ENCODE measurements at regions not wholly inside any gene's neighbourhood (a gene's known extent, or its start where the extent isn't known, plus 50 kb on each side); places are given as distances from the start of the nearest gene placed in this dataset.
"Not testable (repeated sequence)": the region's sequence is repeated elsewhere in the genome, so short reads cannot be mapped to it uniquely, and the experiment has no call there.

DNA sequence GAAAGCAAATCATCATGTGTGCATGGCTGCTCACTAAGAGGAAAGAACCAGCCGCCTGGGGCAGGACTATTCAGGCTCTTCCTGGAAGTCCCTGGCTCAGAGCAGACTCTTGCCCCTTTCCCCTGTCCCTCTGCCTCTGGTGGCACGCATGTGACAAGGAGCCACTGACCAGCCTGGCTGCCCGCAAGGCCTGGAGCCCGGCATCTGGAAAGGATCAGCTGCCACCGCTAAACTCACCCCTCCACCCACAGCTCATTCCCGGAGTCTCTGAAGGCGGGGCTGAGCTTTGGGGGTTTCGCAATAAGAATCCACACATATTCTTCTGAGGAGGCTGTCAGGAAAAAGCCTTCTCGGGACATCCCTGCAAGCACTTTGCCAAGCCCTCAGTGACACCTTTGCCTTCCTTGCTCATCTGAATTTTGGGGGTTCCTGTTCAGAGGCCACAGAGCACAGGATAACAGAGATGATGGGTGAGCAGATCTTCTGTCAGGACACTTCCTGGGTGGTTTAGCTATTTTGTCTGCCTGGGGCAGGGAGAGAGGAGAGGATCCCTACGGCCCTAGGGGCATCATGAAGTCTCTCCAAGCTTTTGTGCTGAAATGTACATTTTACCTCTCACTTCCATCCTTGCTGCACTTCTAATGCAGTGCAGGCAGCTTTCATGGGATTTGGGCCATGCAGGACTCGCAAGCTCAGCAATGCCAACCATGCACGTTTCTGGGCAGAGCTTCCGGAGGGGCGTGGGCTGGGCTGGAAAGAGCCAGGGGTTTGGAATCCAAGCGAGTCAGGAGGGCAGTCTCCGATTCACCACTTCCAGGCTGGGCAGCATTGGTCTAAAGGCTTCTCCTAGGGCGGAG is 124.8 kb upstream of the MAP1LC3B2 start:
- DNase-seq, result no peak

DNA sequence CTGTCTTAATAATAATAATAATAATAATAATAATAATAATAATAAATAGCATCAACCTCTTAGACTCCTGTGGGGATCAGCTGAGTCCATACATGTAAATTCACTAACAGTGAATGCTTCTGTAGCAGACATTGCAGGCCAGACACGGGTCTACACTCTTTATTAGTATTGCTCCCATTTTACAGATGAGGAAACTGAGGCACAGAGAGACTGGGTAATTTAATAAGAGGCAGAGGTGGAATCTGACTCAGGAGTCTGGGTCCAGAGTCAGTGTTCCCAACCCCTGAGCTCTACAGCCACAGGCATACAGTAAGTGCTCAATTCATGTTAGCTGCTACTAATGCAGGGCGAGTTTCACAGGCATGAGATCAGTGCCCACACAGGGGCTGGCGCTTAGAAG is 123.2 kb upstream of the MAP1LC3B2 start:
- DNase-seq, result no peak

GRCh38 chr12:116436561-116437249 is 122.5 kb upstream of the MAP1LC3B2 start:
- no peak for DNase-seq

- DNase-seq, result no peak
These were observed 117.9 kb upstream of the MAP1LC3B2 start for GRCh38 chr12:116441292-116441691.

DNA sequence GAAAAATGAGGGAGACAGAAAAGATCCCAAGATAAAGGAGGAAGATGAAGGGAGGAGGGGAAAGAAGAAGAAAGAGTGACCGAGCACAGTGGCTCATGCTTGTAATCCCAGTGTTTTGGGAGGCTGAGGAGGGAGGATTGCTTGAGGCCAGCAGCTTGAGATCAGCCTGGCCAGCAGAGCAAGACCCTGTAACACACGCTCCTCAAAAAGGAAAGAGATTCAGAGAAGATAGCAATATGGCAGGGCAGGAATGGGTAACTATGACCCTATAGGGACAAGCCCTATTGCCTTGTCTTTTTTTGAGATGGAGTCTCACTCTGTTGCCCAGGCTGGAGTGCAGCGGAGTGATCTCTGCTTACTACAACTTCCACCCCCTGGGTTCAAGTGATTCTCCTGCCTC is 116.9 kb upstream of the MAP1LC3B2 start:
- no peak for DNase-seq

DNA sequence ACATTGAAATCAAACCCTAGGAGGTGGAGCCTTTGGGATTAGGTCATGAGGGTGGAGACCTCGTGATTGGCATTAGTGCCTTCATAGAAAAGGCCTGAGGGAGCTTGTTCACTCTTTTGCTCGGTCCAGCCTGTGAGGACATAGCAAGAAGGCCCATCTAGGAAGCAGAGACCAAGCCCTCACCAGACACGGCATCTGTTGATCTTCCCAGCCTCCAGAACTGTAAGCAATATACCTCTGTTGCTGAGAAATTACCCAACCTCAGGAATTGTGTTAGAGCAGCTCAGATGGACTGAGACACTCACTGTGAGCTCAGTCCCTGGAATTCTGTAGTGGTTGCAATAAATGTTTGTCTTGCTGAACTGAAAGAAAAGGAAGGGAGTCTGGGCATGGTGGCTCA is 116.2 kb upstream of the MAP1LC3B2 start:
- DNase-seq, result no peak

DNA sequence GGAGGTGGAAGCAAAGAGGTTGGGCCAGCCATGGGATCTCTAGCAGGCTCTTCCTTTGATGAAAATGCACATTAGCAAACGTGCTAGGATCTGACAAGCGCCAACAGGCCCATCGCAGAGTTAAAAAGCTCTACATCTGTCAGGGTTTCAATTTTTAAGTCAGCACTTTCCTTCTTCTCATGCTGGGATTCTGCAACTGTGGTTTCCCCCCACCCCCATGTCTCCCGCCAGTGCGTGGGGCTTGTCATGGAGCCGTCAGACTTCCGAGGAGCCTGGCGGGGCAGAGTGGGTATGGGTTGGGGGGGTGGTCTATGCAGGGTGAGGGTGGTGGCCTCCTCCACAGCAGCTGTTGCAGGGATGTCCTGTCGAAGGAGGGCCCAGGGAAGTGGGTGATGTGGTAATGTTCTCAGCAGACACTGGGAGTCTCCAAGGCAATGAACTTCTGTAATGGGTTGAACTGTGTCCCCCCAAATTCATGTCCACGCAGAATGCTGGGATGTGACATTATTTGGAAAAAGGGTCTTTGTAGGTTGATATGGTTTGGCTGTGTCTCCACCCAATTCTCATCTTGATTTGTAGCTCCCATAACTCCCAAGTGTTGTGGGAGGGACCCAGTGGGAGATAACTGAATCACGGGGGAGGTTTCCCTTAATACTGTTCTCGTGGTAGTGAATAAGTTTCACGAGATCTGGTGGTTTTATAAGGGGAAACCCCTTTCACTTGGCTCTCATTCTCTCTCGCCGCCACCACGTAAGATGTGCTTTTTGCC is 115.2 kb upstream of the MAP1LC3B2 start:
- DNase-seq, result peak in 1 of 2 donors; percentile 24

DNA sequence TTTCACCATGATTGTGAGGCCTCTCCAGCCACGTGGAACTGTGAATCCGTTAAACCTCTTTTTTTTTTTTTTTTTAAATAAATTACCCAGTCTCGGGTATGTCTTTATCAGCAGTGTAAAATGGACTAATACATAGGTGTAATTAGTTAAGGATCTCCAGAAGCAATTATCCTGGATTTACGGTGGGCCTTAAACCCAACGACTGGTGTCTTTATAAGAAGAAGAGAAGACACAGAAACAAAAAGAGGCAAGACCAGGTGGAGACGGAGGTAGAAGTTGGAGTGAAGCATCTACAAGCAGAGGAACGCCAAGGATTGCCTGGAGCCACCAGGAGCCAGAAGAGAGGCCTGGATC is 114.6 kb upstream of the MAP1LC3B2 start:
- DNase-seq, result no peak

DNA sequence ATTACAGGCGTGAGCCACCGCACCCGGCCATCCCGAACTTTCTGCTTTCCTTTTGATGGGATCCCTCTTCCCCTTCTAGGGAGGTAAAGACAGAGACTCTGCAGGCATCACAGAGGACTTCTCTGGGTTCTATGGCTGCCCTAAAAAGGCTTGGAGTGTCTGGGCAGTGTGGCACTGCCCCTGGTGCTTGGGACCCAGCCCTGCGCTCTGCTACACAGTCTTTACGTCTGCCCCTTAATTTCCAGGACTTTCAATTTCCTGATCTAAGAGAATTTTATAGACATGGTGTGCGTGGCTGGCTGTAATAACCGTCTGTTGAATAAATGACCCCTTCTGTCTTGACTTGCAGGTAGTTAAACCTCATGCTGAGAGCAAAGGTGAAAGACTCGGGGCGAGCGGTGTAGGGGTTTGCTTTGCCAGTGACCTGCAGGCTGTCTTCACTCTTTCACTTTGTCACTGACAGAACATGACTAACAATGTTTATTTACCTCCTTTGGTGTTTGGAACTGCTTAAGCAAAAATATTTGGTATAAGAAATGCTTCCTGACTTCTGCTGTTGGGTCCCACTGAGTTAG is 110.9 kb upstream of the MAP1LC3B2 start:
- DNase-seq, result no peak

DNA sequence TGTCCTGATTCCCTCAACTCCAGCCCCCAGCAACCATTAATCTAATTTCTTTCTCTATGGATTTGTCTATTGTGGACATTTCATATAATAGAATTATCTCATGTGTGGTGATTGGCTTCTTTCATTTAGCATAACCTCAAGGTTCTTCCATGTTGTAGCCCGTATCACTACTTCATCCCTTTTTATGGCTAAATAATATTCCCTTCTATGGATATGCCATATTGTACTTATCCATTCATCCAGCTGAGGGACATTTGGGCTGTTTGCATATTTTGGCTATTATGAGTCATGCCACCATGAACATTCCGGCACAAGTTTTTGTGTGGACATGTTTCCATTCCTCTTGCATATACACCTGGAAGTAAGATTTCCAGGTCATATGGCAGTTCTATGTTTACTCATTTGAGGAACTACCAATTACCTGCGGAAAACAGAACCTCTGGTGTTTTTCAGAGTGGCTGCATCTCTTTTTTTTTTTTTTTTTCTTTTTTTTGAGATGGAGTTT is 108.7 kb upstream of the MAP1LC3B2 start:
- DNase-seq, result no peak

- not testable (repeated sequence) for DNase-seq
These were observed 106.2 kb upstream of the MAP1LC3B2 start for GRCh38 chr12:116452975-116453374.

GRCh38 chr12:116453631-116454030 is 105.5 kb upstream of the MAP1LC3B2 start:
- DNase-seq, result no peak

- no peak for DNase-seq
These were observed 105.1 kb upstream of the MAP1LC3B2 start for GRCh38 chr12:116454076-116454475.

GRCh38 chr12:116454950-116455447 is 104.2 kb upstream of the MAP1LC3B2 start:
- DNase-seq, result no peak

- DNase-seq, result no peak
These were observed 103.4 kb upstream of the MAP1LC3B2 start for GRCh38 chr12:116455540-116456329.

DNA sequence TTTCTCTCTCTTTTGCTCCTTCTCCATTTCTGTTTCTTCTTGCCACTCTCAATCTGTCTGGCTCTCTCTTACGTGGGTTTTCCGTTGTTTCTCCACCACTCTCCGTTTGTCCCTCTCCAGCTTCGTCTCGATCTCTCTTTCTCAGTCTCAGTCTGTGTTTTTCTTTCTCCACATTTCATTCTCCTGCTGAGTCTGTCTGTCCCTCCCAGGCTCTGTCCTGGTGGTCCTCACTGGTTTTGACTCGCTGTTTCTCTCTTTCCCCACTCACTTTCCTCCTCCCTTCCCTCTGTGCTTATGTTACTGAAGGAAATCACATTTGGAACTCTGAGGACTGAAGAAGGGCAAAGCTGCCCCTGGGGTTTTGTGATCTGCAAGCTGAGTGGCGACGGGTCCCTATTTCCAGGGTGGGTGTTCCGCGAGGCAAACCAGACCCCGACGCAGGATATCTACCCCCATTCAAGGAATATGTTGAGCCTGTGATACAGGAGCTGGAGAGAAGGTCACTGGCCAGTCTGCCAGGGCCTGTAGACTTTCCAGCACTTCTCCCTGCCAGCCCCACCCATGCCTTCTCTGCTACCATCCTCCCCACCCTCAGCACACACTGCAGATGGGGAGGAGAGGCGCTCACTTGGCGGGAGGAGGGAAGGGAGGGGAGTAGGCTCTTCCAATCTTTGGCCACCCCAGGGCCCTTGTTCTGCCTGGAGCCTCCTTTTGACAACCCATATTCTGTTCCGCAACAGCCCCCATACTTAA is 102.7 kb upstream of the MAP1LC3B2 start:
- DNase-seq, result no peak

DNA sequence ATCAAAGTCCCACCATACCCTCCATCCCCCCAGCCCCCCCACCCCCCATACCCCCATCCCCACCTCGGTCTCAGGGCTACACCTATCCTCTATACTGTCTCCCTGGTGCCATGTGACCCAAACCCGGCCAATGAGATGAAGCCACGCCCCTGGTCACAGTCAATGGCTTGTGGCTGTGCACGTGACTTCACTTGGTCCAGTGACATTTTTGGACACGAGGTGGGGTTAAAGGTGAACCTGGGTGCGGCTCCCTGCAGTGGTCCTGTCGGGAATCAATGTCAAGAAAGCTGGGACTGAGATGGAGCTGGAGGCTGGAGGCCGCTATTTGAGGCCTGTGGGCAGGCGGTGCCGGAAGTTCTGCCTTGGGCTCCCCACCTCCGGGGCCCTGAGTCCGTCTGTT is 100.7 kb upstream of the MAP1LC3B2 start:
- no peak for DNase-seq

DNA sequence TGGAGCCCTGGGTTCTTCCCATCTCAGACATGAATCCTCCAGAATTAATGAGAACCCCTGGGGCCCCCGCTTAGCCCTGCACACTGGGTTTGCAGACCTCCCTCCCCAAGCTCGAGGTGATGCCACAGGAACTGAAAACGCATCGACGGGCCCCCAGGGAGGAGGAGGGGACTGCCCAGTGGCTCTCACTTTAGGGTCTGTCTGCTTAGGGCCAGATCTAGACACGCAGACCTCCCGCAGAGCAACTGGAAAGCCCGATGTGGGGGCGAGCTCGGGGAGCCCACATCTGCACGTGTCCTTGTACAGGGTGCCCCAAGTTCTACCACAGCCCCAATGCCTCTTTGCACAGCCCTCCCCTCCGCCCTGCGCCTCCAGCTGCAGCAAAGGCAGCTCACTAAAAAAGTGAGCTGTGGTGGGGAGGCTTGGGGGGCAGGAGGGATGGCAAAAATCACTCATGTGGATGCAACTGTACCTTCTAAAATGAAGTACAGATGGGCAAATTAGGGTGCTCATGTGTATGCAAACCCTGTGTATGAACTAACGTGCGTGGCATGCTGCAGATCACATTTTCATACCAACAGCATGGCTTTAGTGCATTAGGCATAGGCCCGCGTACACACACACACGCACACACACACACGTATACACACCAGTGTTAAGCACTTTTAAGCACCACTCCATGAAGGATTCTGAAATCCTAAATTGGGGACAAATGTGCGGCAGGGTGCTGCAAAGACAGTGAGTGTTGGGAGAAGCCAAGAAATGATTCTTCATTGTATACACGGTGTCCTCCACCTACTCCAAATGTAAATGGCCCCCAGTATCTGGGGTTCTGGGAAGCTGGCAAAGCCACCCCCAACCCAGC is 99.9 kb upstream of the MAP1LC3B2 start:
- no peak for DNase-seq

- no peak for DNase-seq
These were observed 99.1 kb upstream of the MAP1LC3B2 start for GRCh38 chr12:116459916-116460663.

Measured in stimulated activated CD4-positive, alpha-beta T cell treated with anti-CD3 and anti-CD28 coated beads, Interleukin-2, amount 100 ng/mL, for 24 hours (primary cell).